ENCODE measurements at regions not wholly inside any gene's neighbourhood (a gene's known extent, or its start where the extent isn't known, plus 50 kb on each side); places are given as distances from the start of the nearest gene placed in this dataset.

DNA sequence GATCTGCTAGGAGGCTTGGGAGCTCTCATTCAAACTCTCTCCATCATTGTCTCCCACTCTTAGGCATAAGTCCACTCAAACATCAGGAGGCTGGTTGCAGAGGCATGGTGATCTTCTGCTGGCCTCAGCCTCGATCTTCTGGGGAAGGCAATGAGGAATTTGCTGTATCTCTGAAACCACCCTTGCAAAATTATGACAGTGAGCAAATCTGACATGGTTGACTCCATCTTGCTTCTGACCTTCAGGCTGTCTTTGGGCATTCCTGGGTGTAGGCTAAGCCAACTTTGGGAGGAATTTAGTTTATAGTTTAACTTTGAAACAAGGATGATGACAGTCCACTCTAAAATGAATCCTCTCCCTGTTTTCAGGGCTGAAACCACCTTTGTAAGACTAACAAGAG, 84.1 kb upstream of the ABCC4 start:
- no peak overlapping the region for H3K4me2 ChIP-seq (ENCODE audit: insufficient read depth in 1 of 2, low read depth in 2 of 2, low read length in 2 of 2)
- H2BK15ac ChIP-seq (ENCODE audit: low read length): no peak overlapping the region
- H3K4me1 ChIP-seq (replicated peaks in 1 of 4; ENCODE audit: control insufficient read depth in 3 of 4, insufficient read depth in 4 of 4, low read length in 3 of 4): peaks cover 0 to 2% (median 0%) of the 10 kb centered on the region in 4 experiments; a peak in 1 of 7 replicates
- no peaks in the 10 kb centered on the region; the same call in 1 of the 2 replicates for H3K23me2 ChIP-seq (ENCODE audit: low read depth, low read length)
- H2BK12ac ChIP-seq (ENCODE audit: low read depth, low read length): no peak overlapping the region
- H2AK5ac ChIP-seq (ENCODE audit: low read depth, low read length): no peak overlapping the region
- POLR2A ChIA-PET (ENCODE audit: partially characterized antibody): no interaction called here
- DNase-seq (ENCODE audit: low read depth in 1 of 2, low spot score in 2 of 2): no peak
- H2AFZ ChIP-seq (ENCODE audit: low read length): no peak overlapping the region
- H3K27me3 ChIP-seq (replicated peaks in 1 of 4; ENCODE audit: control insufficient read depth in 3 of 4, extremely low read depth in 1 of 4, insufficient read depth in 3 of 4, low read length in 3 of 4): no peaks in the 10 kb centered on the region
- no peaks in the 10 kb centered on the region for H3K9me3 ChIP-seq (ENCODE audit: insufficient read depth in 2 of 2, low read depth in 1 of 2, low read length in 1 of 2)
- no peak overlapping the region for H2BK5ac ChIP-seq (ENCODE audit: low read depth, low read length)
- 90% methylated on average over 1 of the region's 1 CpG; no CpG with 5 or more reads in 1 of the 2 experiments for WGBS, 2 experiments (ENCODE audit: extremely low coverage in 1 of 2, insufficient coverage in 1 of 2, insufficient read length in 1 of 2, insufficient replicate concordance in 2 of 2, low coverage in 1 of 2, low lambda C conversion rate in 2 of 2, missing lambda C conversion rate in 1 of 2)
- no peak overlapping the region for H2BK20ac ChIP-seq (ENCODE audit: low read length)
- no peak for FAIRE-seq
- H3K18ac ChIP-seq (ENCODE audit: extremely low read depth, low read length): no peak overlapping the region
- H3K56ac ChIP-seq (replicated peaks; ENCODE audit: insufficient read length, low read depth, low read length): no peak overlapping the region
- H3K27ac ChIP-seq (ENCODE audit: low read depth, low read length): no peak overlapping the region
- no peak overlapping the region for H4K91ac ChIP-seq (replicated peaks; ENCODE audit: insufficient read length, low read length)
- CTCF ChIA-PET (ENCODE audit: partially characterized antibody): interaction anchor here (3.4 kb wide), 1 partner anchor 196 kb away, joined by 13 read pairs; no protein-coding TSS in a partner anchor
- no peaks in the 10 kb centered on the region for H3K79me1 ChIP-seq (ENCODE audit: low read depth, low read length)
- H2BK120ac ChIP-seq (replicated peaks; ENCODE audit: low read depth, low read length): no peak overlapping the region
- no peak overlapping the region for H3K23ac ChIP-seq (ENCODE audit: insufficient read length)
- H3K9ac ChIP-seq (replicated peaks in 1 of 4; ENCODE audit: extremely low read depth in 1 of 4, low read depth in 3 of 4, low read length in 3 of 4): no peak overlapping the region
- H3K79me2 ChIP-seq (ENCODE audit: control insufficient read depth in 1 of 2, insufficient read depth in 2 of 2, low read length in 2 of 2): no peaks in the 10 kb centered on the region
- H3K14ac ChIP-seq (ENCODE audit: insufficient read length): no peak overlapping the region
- H4K20me1 ChIP-seq (replicated peaks in 1 of 2; ENCODE audit: control insufficient read depth in 1 of 2, insufficient read depth in 2 of 2, low read length in 2 of 2): no peaks in the 10 kb centered on the region
- H3K4ac ChIP-seq (replicated peaks; ENCODE audit: insufficient read length, low read depth, low read length): no peak overlapping the region
- no peak overlapping the region for H4K5ac ChIP-seq (ENCODE audit: insufficient read length, low read depth, low read length)
- no peak overlapping the region for H3K4me3 ChIP-seq (ENCODE audit: extremely low read depth in 1 of 4, insufficient read depth in 2 of 4, low read depth in 3 of 4, low read length in 4 of 4)
- TF ChIP-seq POLR2AphosphoS5 (IDR thresholded peaks at IDR 0.05; ENCODE audit: low read depth, low read length): no peak
- H3K36me3 ChIP-seq (ENCODE audit: control insufficient read depth in 2 of 4, insufficient read depth in 4 of 4, low read length in 3 of 4): no peaks in the 10 kb centered on the region
- no peak overlapping the region for H4K8ac ChIP-seq (ENCODE audit: extremely low read depth, insufficient read depth, low read length)

Data from H1 (cell line).